ENCODE measurements at regions not wholly inside any gene's neighbourhood (a gene's known extent, or its start where the extent isn't known, plus 50 kb on each side); places are given as distances from the start of the nearest gene placed in this dataset.

DNA sequence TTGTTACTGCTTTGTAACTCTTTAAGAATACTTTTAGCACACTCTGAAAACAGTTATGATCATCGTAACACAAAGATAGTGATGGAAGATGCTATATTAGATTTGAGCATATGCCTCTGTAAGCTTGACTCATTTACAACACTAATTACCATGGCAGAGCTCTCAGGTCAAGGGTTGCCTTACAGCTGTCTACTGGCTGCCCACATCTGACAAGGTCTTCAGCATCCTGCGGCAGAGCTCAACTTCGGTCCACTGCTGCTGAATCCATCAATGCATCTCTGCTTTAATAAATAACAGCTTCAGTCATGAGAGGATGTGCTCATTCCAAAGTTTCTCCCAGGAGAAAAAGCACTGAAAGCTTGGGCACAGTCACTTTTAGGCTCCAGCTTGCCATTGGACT lies 449.4 kb downstream of the RASEF start:
- H3K27ac Mint-ChIP-seq = no peak overlapping the region
- Histone ChIP-seq H3K27ac (ENCODE audit: low read depth, low read length) (no peak overlapping the region), H3K36me3 (ENCODE audit: control insufficient read depth, insufficient read depth, low read length) (no peaks in the 10 kb centered on the region), H3K4me1 (ENCODE audit: control insufficient read depth, insufficient read depth, low read length) (no peaks in the 10 kb centered on the region), H3K4me3 (ENCODE audit: low read length) (no peak overlapping the region), H3K9ac (ENCODE audit: extremely low read depth, low read length, poor library complexity, severe bottlenecking) (no peak overlapping the region), H3K9me3 (ENCODE audit: control insufficient read depth, low read length) (no peaks in the 10 kb centered on the region), H3K27me3 (ENCODE audit: control insufficient read depth, insufficient read depth, low read length, poor library complexity, severe bottlenecking) (no peaks in the 10 kb centered on the region)
- no peak for DNase-seq
- H3K4me1 Mint-ChIP-seq = peaks cover 8% of the 10 kb centered on the region
- no peaks in the 10 kb centered on the region for H3K27me3 Mint-ChIP-seq (ENCODE audit: insufficient read depth)
- H3K36me3 Mint-ChIP-seq (ENCODE audit: low read depth) = no peaks in the 10 kb centered on the region
- WGBS, 2 experiments (ENCODE audit: insufficient coverage in 1 of 2, insufficient read length in 1 of 2) = 94% methylated on average over 2 of the region's 3 CpGs
- TF ChIP-seq, protein P1, sequence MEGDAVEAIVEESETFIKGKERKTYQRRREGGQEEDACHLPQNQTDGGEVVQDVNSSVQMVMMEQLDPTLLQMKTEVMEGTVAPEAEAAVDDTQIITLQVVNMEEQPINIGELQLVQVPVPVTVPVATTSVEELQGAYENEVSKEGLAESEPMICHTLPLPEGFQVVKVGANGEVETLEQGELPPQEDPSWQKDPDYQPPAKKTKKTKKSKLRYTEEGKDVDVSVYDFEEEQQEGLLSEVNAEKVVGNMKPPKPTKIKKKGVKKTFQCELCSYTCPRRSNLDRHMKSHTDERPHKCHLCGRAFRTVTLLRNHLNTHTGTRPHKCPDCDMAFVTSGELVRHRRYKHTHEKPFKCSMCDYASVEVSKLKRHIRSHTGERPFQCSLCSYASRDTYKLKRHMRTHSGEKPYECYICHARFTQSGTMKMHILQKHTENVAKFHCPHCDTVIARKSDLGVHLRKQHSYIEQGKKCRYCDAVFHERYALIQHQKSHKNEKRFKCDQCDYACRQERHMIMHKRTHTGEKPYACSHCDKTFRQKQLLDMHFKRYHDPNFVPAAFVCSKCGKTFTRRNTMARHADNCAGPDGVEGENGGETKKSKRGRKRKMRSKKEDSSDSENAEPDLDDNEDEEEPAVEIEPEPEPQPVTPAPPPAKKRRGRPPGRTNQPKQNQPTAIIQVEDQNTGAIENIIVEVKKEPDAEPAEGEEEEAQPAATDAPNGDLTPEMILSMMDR (conservative IDR thresholded peaks at IDR 0.05) = no peak
- no peak overlapping the region for H3K4me3 Mint-ChIP-seq
- no peaks in the 10 kb centered on the region for H3K9me3 Mint-ChIP-seq

DNA sequence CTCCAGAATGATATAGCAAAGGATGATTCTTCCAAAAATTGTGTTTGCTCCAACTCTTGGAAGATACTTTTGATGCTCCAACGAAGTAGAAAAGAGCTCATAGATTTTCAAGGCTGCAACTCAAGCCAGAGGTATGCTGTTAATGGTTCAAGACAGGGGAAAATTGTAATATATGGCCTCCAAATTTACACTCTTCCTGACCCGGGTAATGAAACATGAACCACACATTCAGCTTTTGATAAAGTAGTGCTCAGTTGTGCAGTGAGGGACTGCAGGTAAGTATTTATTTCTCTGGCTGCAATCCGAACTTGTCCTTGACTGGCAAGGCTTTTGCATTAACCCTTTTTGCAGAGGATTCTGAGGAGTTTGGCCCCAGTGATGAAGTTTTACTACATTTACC lies 446.4 kb downstream of the RASEF start:
- H3K27me3 Mint-ChIP-seq (ENCODE audit: insufficient read depth) = no peaks in the 10 kb centered on the region
- no peaks in the 10 kb centered on the region for H3K9me3 ChIP-seq (ENCODE audit: control insufficient read depth, low read length)
- H3K4me3 ChIP-seq (ENCODE audit: low read length) = no peak overlapping the region
- no peaks in the 10 kb centered on the region for H3K9me3 Mint-ChIP-seq
- H3K36me3 Mint-ChIP-seq (ENCODE audit: low read depth) = no peaks in the 10 kb centered on the region
- H3K36me3 ChIP-seq (ENCODE audit: control insufficient read depth, insufficient read depth, low read length) = no peaks in the 10 kb centered on the region
- no peak overlapping the region for H3K4me3 Mint-ChIP-seq
- WGBS, 2 experiments (ENCODE audit: insufficient coverage in 1 of 2, insufficient read length in 1 of 2) = 89 to 100% methylated on average over 1 to 3 of the region's 3 CpGs
- TF ChIP-seq, protein P1 (conservative IDR thresholded peaks at IDR 0.05) = no peak
- H3K27ac ChIP-seq (ENCODE audit: low read depth, low read length) = no peak overlapping the region
- H3K4me1 ChIP-seq (ENCODE audit: control insufficient read depth, insufficient read depth, low read length) = no peaks in the 10 kb centered on the region
- H3K4me1 Mint-ChIP-seq = peaks cover 4% of the 10 kb centered on the region
- no peak for DNase-seq
- H3K27me3 ChIP-seq (ENCODE audit: control insufficient read depth, insufficient read depth, low read length, poor library complexity, severe bottlenecking) = no peaks in the 10 kb centered on the region
- no peak overlapping the region for H3K9ac ChIP-seq (ENCODE audit: extremely low read depth, low read length, poor library complexity, severe bottlenecking)
- no peak overlapping the region for H3K27ac Mint-ChIP-seq

DNA sequence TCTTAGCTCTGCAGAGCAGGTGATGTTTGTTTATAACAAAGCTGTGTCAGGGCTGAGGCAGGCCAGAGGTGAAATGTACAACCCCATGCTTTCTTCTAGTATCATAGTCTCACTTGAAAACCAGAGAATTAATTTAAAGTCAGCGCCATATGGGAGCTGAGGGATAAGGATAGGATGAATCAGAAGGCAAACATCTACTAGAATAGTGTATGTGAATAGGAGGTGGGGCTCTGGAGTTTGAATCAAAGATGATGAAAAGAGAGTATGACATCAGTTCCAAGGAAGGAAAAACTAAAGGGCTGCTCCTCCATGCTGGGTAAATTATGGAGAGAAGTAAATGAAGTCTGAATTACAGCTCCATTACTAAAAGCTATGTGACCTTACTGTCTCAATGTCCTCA lies 441.5 kb downstream of the RASEF start:
- Mint-ChIP-seq H3K4me3 (no peak overlapping the region), H3K36me3 (ENCODE audit: low read depth) (no peaks in the 10 kb centered on the region), H3K9me3 (no peaks in the 10 kb centered on the region), H3K4me1 (peaks cover 4% of the 10 kb centered on the region), H3K27ac (no peak overlapping the region), H3K27me3 (ENCODE audit: insufficient read depth) (no peaks in the 10 kb centered on the region)
- 97% methylated on average over 1 of the region's 1 CpG; no CpG with 5 or more reads in 1 of the 2 experiments for WGBS, 2 experiments (ENCODE audit: insufficient coverage in 1 of 2, insufficient read length in 1 of 2)
- no peak overlapping the region for H3K27ac ChIP-seq (ENCODE audit: low read depth, low read length)
- no peak overlapping the region for H3K4me3 ChIP-seq (ENCODE audit: low read length)
- TF ChIP-seq, protein P1 (conservative IDR thresholded peaks at IDR 0.05) = no peak
- H3K9me3 ChIP-seq (ENCODE audit: control insufficient read depth, low read length) = no peaks in the 10 kb centered on the region
- H3K36me3 ChIP-seq (ENCODE audit: control insufficient read depth, insufficient read depth, low read length) = no peaks in the 10 kb centered on the region
- DNase-seq = no peak
- H3K27me3 ChIP-seq (ENCODE audit: control insufficient read depth, insufficient read depth, low read length, poor library complexity, severe bottlenecking) = no peaks in the 10 kb centered on the region
- H3K4me1 ChIP-seq (ENCODE audit: control insufficient read depth, insufficient read depth, low read length) = no peaks in the 10 kb centered on the region
- H3K9ac ChIP-seq (ENCODE audit: extremely low read depth, low read length, poor library complexity, severe bottlenecking) = no peak overlapping the region
